T-helper 2 cell (primary cell): ENCODE measurements at regions not wholly inside any gene's neighbourhood (a gene's known extent, or its start where the extent isn't known, plus 50 kb on each side); places are given as distances from the start of the nearest gene placed in this dataset.
"Not testable (repeated sequence)": the region's sequence is repeated elsewhere in the genome, so short reads cannot be mapped to it uniquely, and the experiment has no call there.

ENCODE experiments used
- DNase-seq, 5 experiments: peaks; one replicate each; pipeline versions ENCODE4 v3.0.0 to v3.0.0-alpha.2; 2012 to 2022

DNA sequence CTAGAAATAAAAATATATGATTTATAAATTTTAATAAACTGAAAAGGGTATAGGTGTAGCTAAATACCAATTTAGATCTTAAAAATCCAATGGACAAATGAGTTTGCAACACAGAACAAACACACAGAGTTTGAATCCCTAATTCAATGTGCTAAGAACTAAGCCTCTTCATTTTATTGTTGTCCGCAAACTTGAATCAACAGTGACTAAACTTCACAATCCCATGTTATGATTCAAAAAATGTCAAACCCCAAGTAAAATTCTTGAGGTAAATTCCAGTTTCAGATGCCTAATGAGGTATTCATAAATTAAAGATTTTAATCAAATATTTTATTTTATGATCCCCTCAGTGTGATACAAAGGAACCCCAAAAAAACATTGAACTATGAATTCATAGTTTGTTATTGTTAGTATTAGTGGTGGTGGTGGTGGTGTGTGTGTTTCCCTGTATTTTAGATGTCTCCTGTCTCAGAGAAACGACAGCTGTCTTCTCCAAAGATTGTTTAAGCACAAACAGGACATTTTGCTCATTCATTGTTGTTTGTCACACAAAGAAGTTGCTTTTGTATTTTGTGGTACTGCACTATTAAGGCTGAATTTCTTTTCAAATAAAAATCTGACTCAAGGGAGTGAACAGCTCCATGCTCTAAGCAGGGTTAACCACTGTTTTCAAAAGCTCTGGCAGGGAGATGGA is 259.8 kb downstream of the OSR1 start:
- no peak for DNase-seq

GRCh38 chr2:19089476-19089875 is 268.9 kb downstream of the OSR1 start:
- not testable (repeated sequence) for DNase-seq

GRCh38 chr2:19086231-19086651 is 272.2 kb downstream of the OSR1 start:
- no peak for DNase-seq

DNA sequence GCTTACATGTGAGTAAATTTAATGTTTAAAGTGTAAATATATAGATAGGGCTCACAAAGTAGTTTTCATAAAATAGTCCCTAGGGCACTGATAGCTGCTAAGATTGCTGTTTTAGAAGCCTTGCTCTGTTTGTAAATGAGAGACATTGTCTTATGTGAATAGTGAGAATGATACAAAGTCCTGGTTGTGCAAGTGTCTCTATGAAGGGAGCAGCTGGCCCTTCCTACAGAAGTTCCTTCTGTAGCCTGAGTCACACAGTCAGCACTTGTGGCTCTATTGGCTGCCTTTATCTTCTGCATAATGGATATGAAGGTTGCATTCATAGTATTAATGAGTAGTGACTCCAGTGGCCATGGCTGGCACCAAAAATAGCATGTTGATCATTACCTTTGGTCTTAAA is 279.7 kb downstream of the OSR1 start:
- DNase-seq = no peak

- DNase-seq = no peak
These were observed 284.9 kb downstream of the OSR1 start for GRCh38 chr2:19073522-19073921.

DNA sequence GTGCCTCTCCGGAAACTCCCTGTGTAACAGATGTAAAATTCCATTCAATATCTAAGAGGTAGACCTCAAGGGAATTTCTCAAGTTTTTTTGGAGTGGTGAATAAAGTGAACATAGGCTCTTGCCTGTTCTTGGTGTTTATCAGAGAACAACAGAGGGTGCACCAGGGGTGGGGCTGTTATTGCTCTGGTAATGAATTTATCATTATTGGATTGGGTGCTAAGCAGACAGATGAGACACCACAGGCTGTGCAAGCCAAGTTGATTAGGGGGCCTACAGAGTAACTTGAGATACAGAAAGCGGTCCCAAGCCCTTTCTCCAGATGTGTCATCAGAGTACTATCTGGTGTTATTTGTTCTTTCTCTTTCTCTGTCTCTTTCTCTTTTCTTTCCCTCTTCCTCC is 286.3 kb downstream of the OSR1 start:
- DNase-seq = no peak

DNA sequence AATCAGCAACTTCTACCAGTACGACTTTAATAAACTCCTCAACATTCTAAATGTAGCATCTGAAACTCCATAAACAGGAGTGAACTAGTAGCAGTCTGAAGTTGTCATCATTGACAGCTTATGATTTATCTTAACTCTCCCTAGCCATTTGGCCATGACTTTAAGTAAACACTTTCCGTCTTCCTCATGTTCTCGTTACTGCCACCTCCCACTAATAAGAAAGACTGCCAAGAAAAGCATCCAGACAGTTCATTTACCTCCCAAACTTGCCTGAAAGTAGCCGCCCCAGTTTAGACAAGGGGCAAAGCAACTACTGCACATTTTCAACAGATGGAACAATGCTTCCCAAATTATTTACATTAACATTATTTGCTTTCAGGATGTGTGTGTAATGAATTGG is 287.5 kb downstream of the OSR1 start:
- DNase-seq = no peak

- no peak for DNase-seq
These were observed 290.2 kb downstream of the OSR1 start for GRCh38 chr2:19068206-19068605.

- DNase-seq = no peak
These were observed 296.1 kb downstream of the OSR1 start for GRCh38 chr2:19062370-19062769.

- no peak for DNase-seq
These were observed 299.3 kb downstream of the OSR1 start for GRCh38 chr2:19059076-19059475.

DNA sequence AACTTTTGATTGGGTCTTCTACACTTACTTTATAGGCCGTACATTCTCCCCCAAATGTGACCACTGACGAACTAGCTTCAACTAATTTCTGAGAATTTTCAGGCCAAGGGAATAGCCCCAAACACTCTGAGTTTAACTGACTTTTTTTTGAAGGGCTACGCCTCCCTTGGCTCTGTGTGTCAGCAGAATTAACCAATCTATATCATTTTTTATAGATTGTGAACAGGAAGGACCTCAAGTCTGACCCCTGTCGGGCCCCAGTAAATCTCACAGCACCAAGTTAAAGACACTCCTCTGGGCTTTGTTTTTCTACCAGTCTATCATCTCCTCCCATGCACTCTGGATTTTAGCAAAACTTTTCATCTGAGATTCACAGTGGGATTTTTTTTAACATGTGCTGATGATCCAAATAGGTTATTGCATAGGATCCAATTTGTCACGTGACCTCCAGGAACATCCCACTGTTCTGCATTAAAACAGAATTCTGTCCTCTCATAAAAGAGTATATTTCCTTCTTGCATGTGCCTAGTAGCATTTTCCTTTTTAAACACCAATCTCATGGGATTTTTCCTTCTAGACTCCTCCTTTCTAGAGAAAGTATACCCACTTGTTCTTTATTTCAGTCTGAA is 307.1 kb downstream of the OSR1 start:
- no peak for DNase-seq

GRCh38 chr2:19050354-19050753 is 308.1 kb downstream of the OSR1 start:
- DNase-seq = no peak

- no peak for DNase-seq
These were observed 309.7 kb downstream of the OSR1 start for GRCh38 chr2:19048593-19049266.

GRCh38 chr2:19046986-19047780 is 311.2 kb downstream of the OSR1 start:
- peak in 1 of 5 experiments; percentile 47 for DNase-seq

- no peak for DNase-seq
These were observed 313.3 kb downstream of the OSR1 start for GRCh38 chr2:19045151-19045550.

DNA sequence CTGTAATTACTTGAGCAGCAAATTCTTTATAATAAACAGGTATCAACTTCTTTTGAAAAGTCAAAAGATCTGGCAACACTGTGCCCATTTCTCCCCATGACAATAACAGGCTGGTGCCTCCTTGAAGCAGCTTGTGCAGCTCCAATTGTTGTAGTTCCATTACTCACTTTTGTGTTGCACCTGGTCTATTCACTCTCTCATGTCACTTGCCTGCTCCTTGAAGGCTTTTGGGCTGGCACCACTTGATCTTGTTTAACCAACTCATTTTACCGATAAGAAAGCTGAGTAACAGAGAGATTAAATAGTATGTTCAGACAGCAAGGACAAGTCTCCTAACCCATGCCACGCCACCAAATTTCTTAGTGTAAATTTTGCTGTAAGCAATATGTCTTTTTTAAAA is 314.5 kb downstream of the OSR1 start:
- no peak for DNase-seq

DNA sequence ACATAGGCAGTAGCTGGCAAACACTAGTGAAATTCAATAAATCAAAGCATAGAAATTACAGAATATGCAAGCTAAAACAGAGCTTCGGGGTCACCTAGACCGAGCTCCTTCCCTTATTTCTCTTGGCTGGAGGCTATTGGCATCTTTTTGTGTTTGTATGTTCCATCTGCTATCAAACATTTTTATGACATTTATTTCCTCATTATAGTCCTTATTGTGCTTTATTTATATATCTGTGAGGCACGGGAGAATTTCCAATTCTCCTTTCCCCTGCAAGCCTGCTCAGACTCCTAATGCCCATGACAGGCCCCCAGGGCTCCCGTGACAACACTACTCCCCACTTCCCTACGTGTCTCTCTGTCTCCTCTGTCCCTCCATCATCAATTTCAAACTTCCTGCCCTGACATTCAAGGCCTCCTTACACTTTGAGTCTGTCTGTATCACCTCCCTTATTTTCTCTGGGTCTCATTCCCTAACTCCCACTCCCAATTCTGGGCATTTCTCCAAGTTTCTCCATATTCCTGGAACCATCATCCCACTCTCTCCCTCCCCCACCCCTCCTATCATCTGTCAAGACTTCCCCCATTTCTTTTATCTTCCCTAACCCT is 316.9 kb downstream of the OSR1 start:
- DNase-seq = no peak

- no peak for DNase-seq
These were observed 320.1 kb downstream of the OSR1 start for GRCh38 chr2:19038071-19039015.

- DNase-seq = no peak
These were observed 322.3 kb downstream of the OSR1 start for GRCh38 chr2:19036091-19036490.

DNA sequence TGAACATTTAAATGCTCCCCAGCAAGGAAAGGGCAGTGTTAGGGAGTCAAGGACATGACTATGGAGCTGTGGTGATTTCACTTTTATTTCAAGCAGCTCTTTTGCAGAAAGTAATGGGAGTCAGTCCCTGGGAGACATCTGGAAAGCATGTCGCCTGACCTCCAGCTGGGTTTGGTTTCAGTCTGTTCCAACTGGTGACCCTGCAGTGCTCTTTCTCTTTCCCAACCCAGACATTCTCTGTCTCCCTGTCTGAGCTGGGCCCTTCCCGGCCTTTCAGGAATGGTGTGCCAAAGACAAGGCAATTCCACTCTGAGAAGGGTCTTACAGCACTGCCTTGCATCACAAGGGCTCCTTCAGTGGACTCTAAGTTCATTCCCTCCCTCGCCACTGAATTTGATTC is 323.2 kb downstream of the OSR1 start:
- no peak for DNase-seq

DNA sequence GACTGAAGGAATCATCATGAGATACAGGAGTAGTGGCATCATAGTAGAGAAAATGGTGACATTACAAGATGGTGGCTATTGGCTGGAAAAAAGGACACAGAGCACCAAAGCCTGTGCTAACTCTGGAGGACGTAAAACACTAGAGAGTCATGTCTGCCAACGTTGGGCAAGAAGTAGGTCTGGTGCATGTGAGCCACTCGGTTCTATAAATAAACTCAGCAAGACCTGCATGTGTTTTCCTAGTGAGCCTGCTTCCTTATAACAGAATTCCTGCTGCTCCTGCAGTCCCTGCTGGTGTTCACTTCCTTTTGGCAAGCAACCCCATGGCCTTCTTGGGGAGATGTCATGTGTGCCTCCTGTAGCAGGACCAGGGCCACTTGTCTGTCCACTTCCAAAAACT is 325.2 kb downstream of the OSR1 start:
- no peak for DNase-seq

GRCh38 chr2:19031642-19032041 is 326.8 kb downstream of the OSR1 start:
- DNase-seq = no peak
